ENCODE measurements at regions not wholly inside any gene's neighbourhood (a gene's known extent, or its start where the extent isn't known, plus 50 kb on each side); places are given as distances from the start of the nearest gene placed in this dataset.

DNA sequence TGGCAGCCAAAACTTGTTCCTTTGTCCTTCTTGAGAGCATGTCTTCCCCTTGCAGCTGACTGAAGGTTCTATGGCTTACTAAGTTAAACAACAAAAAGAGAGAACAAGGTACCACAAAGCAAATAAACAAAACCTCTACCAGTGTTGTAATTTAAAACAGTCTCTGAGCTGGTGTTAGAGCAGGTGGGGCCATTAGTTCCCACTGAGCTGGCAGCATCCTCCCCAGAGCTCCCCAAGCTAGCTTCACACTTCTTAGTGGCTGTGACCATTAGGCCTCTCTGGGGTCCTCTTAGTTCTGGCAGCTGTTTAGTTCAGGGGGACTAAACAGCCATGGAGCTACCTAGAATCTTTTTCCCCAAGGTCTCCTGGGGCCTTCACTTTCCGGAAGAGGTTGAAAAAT, 128.6 kb upstream of the ELL2 start:
- Histone ChIP-seq H4K20me1 (replicated peaks in 1 of 2; ENCODE audit: control insufficient read depth in 1 of 2, insufficient read depth in 2 of 2, low read length in 2 of 2) (no peaks in the 10 kb centered on the region), H3K4me3 (ENCODE audit: extremely low read depth in 1 of 4, insufficient read depth in 2 of 4, low read depth in 3 of 4, low read length in 4 of 4) (no peak overlapping the region), H3K23me2 (ENCODE audit: low read depth, low read length) (no peaks in the 10 kb centered on the region; the same call in 1 of the 2 replicates), H3K79me2 (ENCODE audit: control insufficient read depth in 1 of 2, insufficient read depth in 2 of 2, low read length in 2 of 2) (no peaks in the 10 kb centered on the region), H3K79me1 (ENCODE audit: low read depth, low read length) (no peaks in the 10 kb centered on the region), H2AK5ac (ENCODE audit: low read depth, low read length) (no peak overlapping the region), H2BK20ac (ENCODE audit: low read length) (no peak overlapping the region), H4K91ac (replicated peaks; ENCODE audit: insufficient read length, low read length) (no peak overlapping the region), H3K4me1 (replicated peaks in 1 of 4; ENCODE audit: control insufficient read depth in 3 of 4, insufficient read depth in 4 of 4, low read length in 3 of 4) (peaks cover 3 to 9% (median 6%) of the 10 kb centered on the region in 4 experiments; a peak in 5 of 7 replicates), H3K4me2 (ENCODE audit: insufficient read depth in 1 of 2, low read depth in 2 of 2, low read length in 2 of 2) (no peak overlapping the region), H4K8ac (ENCODE audit: extremely low read depth, insufficient read depth, low read length) (no peak overlapping the region), H3K23ac (ENCODE audit: insufficient read length) (no peak overlapping the region), H3K9ac (replicated peaks in 1 of 4; ENCODE audit: extremely low read depth in 1 of 4, low read depth in 3 of 4, low read length in 3 of 4) (no peak overlapping the region), H3K56ac (replicated peaks; ENCODE audit: insufficient read length, low read depth, low read length) (no peak overlapping the region), H3K27me3 (replicated peaks in 1 of 4; ENCODE audit: control insufficient read depth in 3 of 4, extremely low read depth in 1 of 4, insufficient read depth in 3 of 4, low read length in 3 of 4) (no peaks in the 10 kb centered on the region), H2AFZ (ENCODE audit: low read length) (0 out of 2 replicates have a peak overlapping the region, but pooled peaks have one; percentile 19), H3K9me3 (ENCODE audit: insufficient read depth in 2 of 2, low read depth in 1 of 2, low read length in 1 of 2) (no peaks in the 10 kb centered on the region), H3K36me3 (ENCODE audit: control insufficient read depth in 2 of 4, insufficient read depth in 4 of 4, low read length in 3 of 4) (no peaks in the 10 kb centered on the region), H3K18ac (ENCODE audit: extremely low read depth, low read length) (no peak overlapping the region), H2BK5ac (ENCODE audit: low read depth, low read length) (no peak overlapping the region), H3K27ac (ENCODE audit: low read depth, low read length) (no peak overlapping the region), H2BK120ac (replicated peaks; ENCODE audit: low read depth, low read length) (no peak overlapping the region), H3K4ac (replicated peaks; ENCODE audit: insufficient read length, low read depth, low read length) (no peak overlapping the region), H2BK12ac (ENCODE audit: low read depth, low read length) (no peak overlapping the region), H2BK15ac (ENCODE audit: low read length) (no peak overlapping the region), H4K5ac (ENCODE audit: insufficient read length, low read depth, low read length) (no peak overlapping the region), H3K14ac (ENCODE audit: insufficient read length) (no peak overlapping the region)
- WGBS, 2 experiments (ENCODE audit: extremely low coverage in 1 of 2, insufficient coverage in 1 of 2, insufficient read length in 1 of 2, insufficient replicate concordance in 2 of 2, low coverage in 1 of 2, low lambda C conversion rate in 2 of 2, missing lambda C conversion rate in 1 of 2) = 100% methylated on average over 1 of the region's 1 CpG; no CpG with 5 or more reads in 1 of the 2 experiments
- no peak for FAIRE-seq
- ChIA-PET POLR2A (ENCODE audit: partially characterized antibody) (no interaction called here), CTCF (ENCODE audit: partially characterized antibody) (interaction anchor here (1.0 to 1.5 kb wide), 4 partner anchors 10 to 245 kb away, joined by 3 to 4 read pairs (median 3); no protein-coding TSS in a partner anchor)
- DNase-seq (ENCODE audit: low read depth in 1 of 2, low spot score in 2 of 2) = no peak
- no peak for TF ChIP-seq SP2 (IDR thresholded peaks at IDR 0.05; ENCODE audit: low read length)
- TF ChIP-seq CREB1 (IDR thresholded peaks at IDR 0.05) = no peak
- TF ChIP-seq CTBP2 (IDR thresholded peaks at IDR 0.05; ENCODE audit: borderline replicate concordance, insufficient read depth, insufficient read length, low read length) = no peak
- TF ChIP-seq YY1 (IDR thresholded peaks at IDR 0.05; ENCODE audit: low read depth, low read length) = no peak
- TF ChIP-seq RXRA (IDR thresholded peaks at IDR 0.05; ENCODE audit: insufficient read depth, low read depth, low read length) = no peak
- no peak for TF ChIP-seq BCL11A (IDR thresholded peaks at IDR 0.05; ENCODE audit: low read depth in 2 of 2, low read length in 2 of 2)
- TF ChIP-seq RFX5 (IDR thresholded peaks at IDR 0.05; ENCODE audit: borderline replicate concordance, low read depth, low read length) = no peak
- TF ChIP-seq, protein P1, sequence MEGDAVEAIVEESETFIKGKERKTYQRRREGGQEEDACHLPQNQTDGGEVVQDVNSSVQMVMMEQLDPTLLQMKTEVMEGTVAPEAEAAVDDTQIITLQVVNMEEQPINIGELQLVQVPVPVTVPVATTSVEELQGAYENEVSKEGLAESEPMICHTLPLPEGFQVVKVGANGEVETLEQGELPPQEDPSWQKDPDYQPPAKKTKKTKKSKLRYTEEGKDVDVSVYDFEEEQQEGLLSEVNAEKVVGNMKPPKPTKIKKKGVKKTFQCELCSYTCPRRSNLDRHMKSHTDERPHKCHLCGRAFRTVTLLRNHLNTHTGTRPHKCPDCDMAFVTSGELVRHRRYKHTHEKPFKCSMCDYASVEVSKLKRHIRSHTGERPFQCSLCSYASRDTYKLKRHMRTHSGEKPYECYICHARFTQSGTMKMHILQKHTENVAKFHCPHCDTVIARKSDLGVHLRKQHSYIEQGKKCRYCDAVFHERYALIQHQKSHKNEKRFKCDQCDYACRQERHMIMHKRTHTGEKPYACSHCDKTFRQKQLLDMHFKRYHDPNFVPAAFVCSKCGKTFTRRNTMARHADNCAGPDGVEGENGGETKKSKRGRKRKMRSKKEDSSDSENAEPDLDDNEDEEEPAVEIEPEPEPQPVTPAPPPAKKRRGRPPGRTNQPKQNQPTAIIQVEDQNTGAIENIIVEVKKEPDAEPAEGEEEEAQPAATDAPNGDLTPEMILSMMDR (IDR thresholded peaks at IDR 0.05; ENCODE audit: control extremely low read depth in 1 of 3, insufficient read depth in 1 of 3, low read depth in 1 of 3, low read length in 3 of 3) = no peak
- no peak for TF ChIP-seq SP4 (IDR thresholded peaks at IDR 0.05; ENCODE audit: low read length)
- no peak for TF ChIP-seq RNF2 (IDR thresholded peaks at IDR 0.05; ENCODE audit: borderline replicate concordance, low read depth, low read length, missing control alignments, poor library complexity, severe bottlenecking)
- TF ChIP-seq TEAD4 (IDR thresholded peaks at IDR 0.05; ENCODE audit: low read depth, low read length) = no peak
- no peak for TF ChIP-seq FOSL1 (IDR thresholded peaks at IDR 0.05; ENCODE audit: insufficient read depth, low read depth, low read length)

Measured in H1 (cell line).